Stimulated activated CD8-positive, alpha-beta memory T cell treated with anti-CD3 and anti-CD28 coated beads, Interleukin-4, amount 100 ng/mL, for 1 hour (primary cell): ENCODE measurements at regions not wholly inside any gene's neighbourhood (a gene's known extent, or its start where the extent isn't known, plus 50 kb on each side); places are given as distances from the start of the nearest gene placed in this dataset.

Source experiments
- DNase-seq, 2 donors: peaks; one replicate each; pipeline ENCODE4 v3.0.0-alpha.2; 2020; ENCODE audit warnings: low read depth in 2 of 2, low spot score in 1 of 2

DNA sequence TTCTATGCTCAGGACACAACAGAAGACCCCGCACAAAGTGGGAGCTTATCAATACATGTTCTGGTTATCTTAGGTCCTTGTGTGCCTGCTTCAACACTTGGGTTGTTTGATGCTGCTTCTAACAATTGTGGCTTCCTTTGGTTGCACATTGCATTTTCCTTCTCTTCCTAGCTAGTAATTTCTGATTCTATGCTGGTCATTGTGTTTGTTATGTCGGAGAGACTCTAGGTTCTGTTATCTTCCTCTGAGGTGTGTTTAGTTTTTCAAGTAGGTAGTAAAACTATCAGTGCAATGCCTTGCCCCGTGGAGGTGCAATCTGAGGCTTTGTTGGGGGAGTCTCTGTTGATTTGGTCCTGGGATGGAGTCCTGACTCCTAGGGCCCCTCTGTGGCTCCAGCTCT, 414.2 kb downstream of the SHANK2 start:
- DNase-seq, result no peak

DNA sequence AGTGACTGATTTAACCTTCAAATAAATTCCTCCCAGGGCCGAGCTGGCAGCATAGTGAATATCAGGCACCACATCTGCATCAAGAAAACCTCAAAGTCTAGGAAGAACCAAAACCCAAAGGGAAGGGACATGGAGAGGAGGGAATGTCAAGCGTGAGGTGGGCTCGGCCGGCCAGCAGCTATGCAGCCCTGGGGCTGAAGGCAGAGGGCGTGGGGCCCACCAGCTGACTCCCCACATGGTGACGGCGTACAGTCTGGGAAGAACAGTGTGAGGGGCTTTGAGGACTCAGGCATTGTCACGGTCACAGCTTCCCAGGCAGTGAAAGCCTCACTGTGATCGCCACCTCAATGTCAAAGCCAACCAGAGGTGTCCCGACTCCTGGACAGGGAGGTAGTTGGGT, 412.5 kb downstream of the SHANK2 start:
- no peak for DNase-seq

- no peak for DNase-seq
Observed at GRCh38 chr11:70841264-70841663, 411.1 kb downstream of the SHANK2 start.

- no peak for DNase-seq
Observed at GRCh38 chr11:70842256-70842655, 410.1 kb downstream of the SHANK2 start.

DNA sequence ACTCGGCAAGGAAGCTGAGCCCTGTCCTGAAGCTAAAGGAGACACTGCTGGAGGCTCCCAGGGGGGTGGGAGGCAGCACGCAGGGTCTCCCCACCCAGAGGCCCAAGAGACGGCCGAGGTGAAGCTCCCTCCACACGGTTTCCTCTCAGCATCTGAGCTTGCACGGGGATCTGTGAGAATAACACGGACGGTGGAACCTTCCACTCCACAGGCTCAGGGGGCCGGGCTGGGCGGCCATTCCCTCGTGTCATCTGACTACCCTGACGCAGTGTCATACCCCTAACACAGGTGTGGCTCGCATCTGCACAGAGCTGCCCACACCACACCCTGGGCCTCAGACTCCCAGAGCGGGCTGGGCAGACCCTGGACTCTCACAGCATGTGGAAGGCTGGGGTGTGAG, 409.7 kb downstream of the SHANK2 start:
- no peak for DNase-seq

GRCh38 chr11:70843906-70844305, 408.5 kb downstream of the SHANK2 start:
- no peak for DNase-seq

- DNase-seq, result no peak
Observed at GRCh38 chr11:70844387-70844786, 408.0 kb downstream of the SHANK2 start.

DNA sequence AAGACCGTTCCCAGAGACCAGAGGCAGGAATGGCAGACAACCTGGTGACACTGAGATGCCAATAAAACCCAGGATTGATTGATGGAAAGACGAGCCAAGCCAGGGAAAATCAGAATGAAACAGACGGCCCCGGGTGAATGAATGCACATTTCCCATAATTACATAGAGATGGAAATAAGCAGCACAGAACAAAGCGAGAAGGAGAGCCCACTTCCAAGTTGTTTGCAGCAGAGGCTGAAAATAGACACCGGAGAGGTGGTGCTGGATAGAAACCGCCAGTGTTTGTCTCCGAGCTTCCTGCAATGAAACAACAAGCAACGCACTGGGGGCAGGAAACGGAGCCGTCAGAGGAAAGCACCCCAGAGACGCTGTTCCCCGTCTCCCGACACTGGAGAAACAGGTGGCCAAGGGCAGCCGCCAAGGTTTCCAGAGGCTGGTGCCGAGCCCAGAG, 406.8 kb downstream of the SHANK2 start:
- DNase-seq, result no peak

DNA sequence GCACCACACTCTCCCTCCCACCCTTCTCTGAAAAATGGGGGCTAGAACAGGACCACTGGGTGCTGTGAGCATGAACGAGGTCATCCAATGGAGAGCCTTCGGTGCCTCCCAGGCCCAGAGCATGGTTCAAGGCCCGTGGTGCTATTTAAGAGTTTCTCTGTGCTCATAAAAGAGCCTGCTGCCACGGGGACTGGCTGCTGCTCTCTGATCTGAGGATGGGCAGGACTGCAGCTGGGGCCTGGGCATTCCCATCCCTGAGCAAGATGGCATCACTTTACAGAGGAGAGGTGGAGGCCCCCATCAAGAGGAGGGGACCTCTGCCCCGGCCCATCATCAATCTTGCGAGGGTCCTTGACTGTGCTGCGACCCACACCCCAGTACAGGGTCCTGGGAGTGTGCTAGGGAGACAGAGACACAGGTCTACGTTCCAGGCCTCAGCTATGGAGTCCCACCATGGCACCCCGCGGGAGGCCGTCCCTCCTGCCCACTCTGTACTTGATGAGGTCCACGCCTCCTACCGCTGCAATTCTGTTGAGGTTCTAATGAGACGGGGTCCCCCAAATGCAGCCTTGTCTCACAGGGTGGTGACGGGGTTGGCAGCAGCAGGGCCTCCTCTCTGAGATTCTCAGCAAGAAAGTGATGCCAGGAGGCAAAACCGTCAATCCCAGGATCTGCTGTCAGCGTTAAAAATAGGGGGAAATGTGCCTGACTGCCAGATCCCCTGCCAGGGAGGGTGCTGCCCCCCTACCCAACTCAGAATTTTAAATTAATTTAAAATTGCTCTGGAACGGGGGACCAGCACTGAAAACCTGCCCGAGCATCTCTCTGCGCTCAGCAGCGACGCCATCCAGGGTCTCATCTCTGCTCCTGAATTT, 405.4 kb downstream of the SHANK2 start:
- no peak for DNase-seq

DNA sequence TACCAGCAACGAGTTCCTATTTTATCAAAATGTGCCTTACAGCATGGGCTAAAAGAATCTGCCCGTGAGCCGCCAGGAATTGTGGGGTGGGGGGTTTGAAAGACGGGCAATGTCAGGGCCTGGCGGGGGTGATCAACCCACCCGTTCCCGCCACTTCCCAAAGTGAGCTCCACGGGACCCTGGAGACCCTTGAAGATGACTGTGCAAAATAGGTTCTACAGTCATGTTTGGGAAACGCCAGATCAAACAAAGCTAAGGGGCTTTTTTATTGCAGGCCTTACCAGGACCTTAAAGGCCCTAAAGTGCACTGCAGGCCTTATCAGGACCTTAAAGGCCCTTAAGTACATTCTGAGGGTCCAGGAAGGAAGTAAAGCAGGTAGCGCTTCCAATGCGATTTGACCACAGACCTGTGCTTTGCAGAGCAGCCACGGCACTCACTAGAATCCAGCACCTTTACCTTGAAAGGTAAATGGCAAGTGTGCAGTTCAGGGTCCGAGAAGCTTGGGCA, 404.1 kb downstream of the SHANK2 start:
- DNase-seq, result no peak

DNA sequence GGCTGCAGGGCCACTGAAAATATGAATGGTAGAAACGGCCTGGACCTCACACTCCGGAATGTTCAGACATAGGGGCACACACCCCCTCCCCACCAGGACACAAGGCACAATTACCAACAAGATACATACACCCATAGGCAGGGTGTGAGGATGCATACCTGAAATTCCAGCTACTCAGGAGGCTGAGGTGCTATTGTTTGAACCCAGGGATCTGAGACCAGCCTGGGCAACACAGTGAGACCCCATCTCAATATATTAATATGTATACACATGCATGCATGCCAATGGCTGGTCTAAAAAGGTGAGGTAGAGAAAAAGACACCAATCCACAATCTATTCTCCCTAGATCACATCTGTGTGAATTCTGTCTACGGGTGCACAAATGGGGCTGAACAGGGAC, 403.3 kb downstream of the SHANK2 start:
- DNase-seq, result no peak

DNA sequence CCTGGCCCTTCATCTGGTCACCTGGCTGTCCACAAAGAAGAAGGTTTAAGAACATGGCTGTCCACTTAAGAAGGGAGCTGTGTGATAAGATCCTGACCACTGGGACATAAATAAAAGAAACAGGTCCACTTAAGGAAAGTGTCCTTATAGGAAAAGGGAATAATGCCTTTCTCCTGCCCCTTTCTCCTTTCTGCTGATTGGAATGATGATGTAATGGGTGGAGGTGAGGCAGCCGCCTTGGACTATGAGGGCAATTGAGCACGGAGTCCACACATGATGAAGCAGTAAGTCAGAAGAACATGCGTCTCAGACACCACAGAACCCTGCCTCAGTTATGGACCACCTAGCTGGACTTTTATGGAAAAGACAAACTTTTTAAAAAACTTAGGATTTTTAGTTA, 401.1 kb downstream of the SHANK2 start:
- DNase-seq, result no peak

DNA sequence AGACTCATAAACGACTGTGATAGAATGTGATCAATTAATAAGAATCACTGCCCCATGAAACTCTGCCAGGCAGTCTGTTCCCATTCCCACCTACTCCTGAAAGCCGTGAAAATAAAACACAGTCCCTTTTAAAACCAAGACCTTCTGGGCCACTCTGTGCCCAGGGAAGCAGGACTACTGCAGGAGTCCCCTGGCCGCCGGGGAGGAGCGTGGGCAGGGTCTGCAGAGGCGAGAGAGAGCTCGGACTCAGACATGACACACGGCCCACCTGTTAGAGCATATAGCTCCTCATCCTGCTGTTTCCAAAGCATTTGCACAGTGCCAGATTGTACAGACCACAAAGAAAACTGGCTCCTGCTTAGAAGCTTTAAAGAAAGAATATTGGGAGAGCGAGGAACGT, 400.5 kb downstream of the SHANK2 start:
- no peak for DNase-seq

GRCh38 chr11:70853068-70853769, 399.2 kb downstream of the SHANK2 start:
- DNase-seq, result no peak

GRCh38 chr11:70853770-70854108, 398.6 kb downstream of the SHANK2 start:
- no peak for DNase-seq

DNA sequence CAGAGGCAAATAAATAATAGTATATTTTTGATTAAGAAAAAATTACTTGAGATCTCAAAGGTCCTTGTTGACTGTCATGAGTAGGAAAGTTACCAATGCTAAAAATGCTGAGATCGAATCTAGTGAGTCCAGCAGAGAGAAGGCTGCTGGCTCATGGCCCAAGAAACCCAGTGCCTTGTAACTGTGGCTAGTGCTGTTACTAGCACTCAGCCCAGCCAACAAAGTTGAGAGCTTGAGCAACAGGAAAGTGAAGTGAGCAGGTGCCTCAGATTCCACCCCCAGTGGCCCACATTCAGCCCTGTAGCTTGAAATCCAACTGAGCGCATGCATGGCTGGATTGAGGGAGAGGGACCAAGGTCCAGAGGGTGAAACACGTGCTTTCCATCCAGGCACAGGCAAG, 398.2 kb downstream of the SHANK2 start:
- no peak for DNase-seq

GRCh38 chr11:70854901-70855556, 397.3 kb downstream of the SHANK2 start:
- no peak for DNase-seq

GRCh38 chr11:70857894-70858293, 394.5 kb downstream of the SHANK2 start:
- no peak for DNase-seq

DNA sequence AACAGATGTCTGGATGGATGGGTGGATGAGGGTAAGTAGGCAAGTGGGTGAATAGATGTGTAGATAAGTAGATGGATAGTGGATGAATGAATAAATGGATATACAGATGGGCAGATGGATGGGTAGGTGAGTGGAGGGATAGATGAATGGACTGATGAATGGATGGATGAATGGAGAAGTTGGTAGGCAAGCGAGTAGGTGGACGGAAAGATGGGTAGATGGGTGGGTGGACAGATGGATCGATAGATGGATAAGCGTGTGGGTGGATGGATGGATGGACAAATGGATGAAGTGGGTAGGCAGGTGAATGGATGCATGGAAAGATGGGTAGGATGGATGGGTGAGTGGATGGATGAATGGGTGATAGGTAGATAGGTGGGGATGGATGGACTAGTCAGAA, 393.2 kb downstream of the SHANK2 start:
- no peak for DNase-seq

DNA sequence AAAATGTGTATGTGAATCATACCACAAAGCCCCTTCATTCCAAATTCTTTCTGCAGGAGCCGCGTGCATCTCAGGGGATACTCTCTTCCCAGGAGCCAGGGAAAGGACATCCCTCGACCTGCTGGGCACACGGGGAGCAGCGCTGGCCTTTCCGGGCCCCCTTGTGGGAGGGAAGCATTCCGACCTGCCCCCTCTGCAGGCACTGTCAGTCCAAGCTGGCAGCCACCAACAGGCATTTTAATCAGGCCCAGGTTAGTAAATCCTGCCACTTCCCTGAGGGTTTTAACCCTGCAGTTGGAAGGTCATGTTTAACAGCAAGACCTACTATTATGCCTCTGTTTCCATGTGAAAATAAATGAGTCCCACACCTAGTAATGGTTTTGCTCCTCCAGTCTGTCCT, 391.5 kb downstream of the SHANK2 start:
- DNase-seq, result no peak

DNA sequence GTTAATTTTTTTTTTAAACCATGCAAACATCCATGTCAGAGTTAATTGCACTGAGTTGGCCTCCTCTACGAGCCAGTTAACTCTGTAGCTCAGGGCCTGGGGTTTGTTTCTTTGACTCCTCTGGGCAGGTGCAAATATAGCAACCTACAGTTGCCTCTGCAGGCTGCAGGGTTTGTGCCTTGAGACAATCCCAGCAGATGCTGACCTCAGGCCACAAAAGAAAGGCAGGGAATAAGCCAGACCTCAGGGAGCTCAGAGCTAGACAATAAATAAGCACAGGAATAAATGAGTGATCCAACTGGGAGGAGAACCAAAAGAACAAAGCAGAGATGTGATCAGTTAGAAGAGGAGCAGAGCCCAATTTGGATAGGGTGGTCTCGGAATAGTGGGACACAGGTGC, 390.8 kb downstream of the SHANK2 start:
- DNase-seq, result no peak

GRCh38 chr11:70862093-70862492, 390.3 kb downstream of the SHANK2 start:
- no peak for DNase-seq
